ENCODE measurements at regions not wholly inside any gene's neighbourhood (a gene's known extent, or its start where the extent isn't known, plus 50 kb on each side); places are given as distances from the start of the nearest gene placed in this dataset.

- DNase-seq (ENCODE audit: low spot score): no peak
- in situ Hi-C loops (cut with MboI; ENCODE audit: low pct_unique_long_range_greater_than_20kb, low sequenced_read_pairs, unreplicated experiment): no loop called here
- no peak for TF ChIP-seq CTCF (IDR thresholded peaks at IDR 0.05; ENCODE audit: extremely low read depth, insufficient read depth, missing control alignments)
These were observed 343.0 kb downstream of the USP25 start for GRCh38 chr21:16072737-16073136.

GRCh38 chr21:16073586-16073985 lies 343.8 kb downstream of the USP25 start:
- no peak for TF ChIP-seq CTCF (IDR thresholded peaks at IDR 0.05; ENCODE audit: extremely low read depth, insufficient read depth, missing control alignments)
- in situ Hi-C loops (cut with MboI; ENCODE audit: low pct_unique_long_range_greater_than_20kb, low sequenced_read_pairs, unreplicated experiment): no loop called here
- DNase-seq (ENCODE audit: low spot score): no peak

- no peak for DNase-seq (ENCODE audit: low spot score)
- TF ChIP-seq CTCF (IDR thresholded peaks at IDR 0.05; ENCODE audit: extremely low read depth, insufficient read depth, missing control alignments): no peak
- in situ Hi-C loops (cut with MboI; ENCODE audit: low pct_unique_long_range_greater_than_20kb, low sequenced_read_pairs, unreplicated experiment): no loop called here
These were observed 345.2 kb downstream of the USP25 start for GRCh38 chr21:16074950-16075489.

- TF ChIP-seq CTCF (IDR thresholded peaks at IDR 0.05; ENCODE audit: extremely low read depth, insufficient read depth, missing control alignments): no peak
- DNase-seq (ENCODE audit: low spot score): no peak
- in situ Hi-C loops (cut with MboI; ENCODE audit: low pct_unique_long_range_greater_than_20kb, low sequenced_read_pairs, unreplicated experiment): no loop called here
These were observed 346.0 kb downstream of the USP25 start for GRCh38 chr21:16075649-16076282.

GRCh38 chr21:16076465-16076864 lies 346.7 kb downstream of the USP25 start:
- in situ Hi-C loops (cut with MboI; ENCODE audit: low pct_unique_long_range_greater_than_20kb, low sequenced_read_pairs, unreplicated experiment): no loop called here
- DNase-seq (ENCODE audit: low spot score): no peak
- TF ChIP-seq CTCF (IDR thresholded peaks at IDR 0.05; ENCODE audit: extremely low read depth, insufficient read depth, missing control alignments): no peak

- in situ Hi-C loops (cut with MboI; ENCODE audit: low pct_unique_long_range_greater_than_20kb, low sequenced_read_pairs, unreplicated experiment): no loop called here
- TF ChIP-seq CTCF (IDR thresholded peaks at IDR 0.05; ENCODE audit: extremely low read depth, insufficient read depth, missing control alignments): no peak
- DNase-seq (ENCODE audit: low spot score): no peak
These were observed 348.6 kb downstream of the USP25 start for GRCh38 chr21:16078382-16078781.
